HepG2 (cell line): ENCODE measurements at regions not wholly inside any gene's neighbourhood (a gene's known extent, or its start where the extent isn't known, plus 50 kb on each side); places are given as distances from the start of the nearest gene placed in this dataset.

Experiments used
- ATAC-seq: fragments of 200-7000 bp; cut with Tn5 transposase; 3 replicates; pipeline ENCODE4 v1.9.1; 2020; ENCODE audit warnings: mild to moderate bottlenecking, moderate library complexity
- BruUV-seq: library from RNA; stranded (reverse); fragments of 400-500 nt; replicated peaks from 2 replicates; lab custom pipeline; 2021; lab: Mats Ljungman, UMichigan
- CTCF ChIA-PET: fragments of 300-600 bp; formaldehyde crosslinking; extraction: SDS; loops from one replicate; lab custom pipeline; 2021; ENCODE audit warnings: low total read pairs, inconsistent platforms, low intra/inter-chr PET ratio; lab: Yijun Ruan, JAX
- POLR2A ChIA-PET: fragments of 350-600 bp; sonication (Branson Sonifier 250); formaldehyde crosslinking; loops from one replicate; lab custom pipeline; 2020; ENCODE audit warnings: antibody characterized with exemption, inconsistent platforms; lab: Yijun Ruan, JAX
- DNase-seq: peaks from one replicate; pipeline ENCODE4 v3.0.0-alpha.2; 2015; ENCODE audit warnings: low spot score
- FAIRE-seq: peaks from 3 replicates; lab custom pipeline; 2011; peaks lifted over from hg19 to GRCh38; lab: Jason Lieb, UNC
- H2AFZ ChIP-seq: one replicate; pipeline ENCODE4 v1.6.1; 2011; ENCODE audit warnings: low read length, inconsistent platforms
- H3K27ac ChIP-seq: fragments of 300-600 bp; 3 replicates; pipeline ENCODE4 v1.8.0; 2011; ENCODE audit warnings: mixed run types, mild to moderate bottlenecking, mixed read lengths, low read length, inconsistent platforms; ENCODE audit not compliant: insufficient read depth; ENCODE audit errors: extremely low read length
- H3K27me3 ChIP-seq, 2 experiments: fragments of 200-600 bp in 1 of 2; 2 replicates in 1 of 2; 3 replicates in 1 of 2; pipeline versions ENCODE4 v1.6.0 to v1.8.0; 2011; ENCODE audit warnings: low read length in 2 of 2, mild to moderate bottlenecking in 2 of 2, moderate library complexity in 2 of 2, inconsistent platforms in 1 of 2; ENCODE audit not compliant: insufficient read depth in 2 of 2, control insufficient read depth in 1 of 2
- H3K36me3 ChIP-seq, 2 experiments: fragments of 200-600 bp in 1 of 2; replicated peaks in 1 of 2; 2 replicates in 1 of 2; 3 replicates in 1 of 2; pipeline versions ENCODE4 v1.5.1 to v1.8.0; 2011; ENCODE audit warnings: low read length in 2 of 2, inconsistent platforms in 1 of 2; ENCODE audit not compliant: insufficient read depth in 2 of 2, control insufficient read depth in 1 of 2
- H3K4me1 ChIP-seq: 2 replicates; pipeline ENCODE4 v1.5.1; 2012; ENCODE audit warnings: low read length, inconsistent platforms; ENCODE audit not compliant: insufficient read depth
- H3K4me2 ChIP-seq: 2 replicates; pipeline ENCODE4 v1.6.0; 2011; ENCODE audit warnings: low read depth, low read length, inconsistent platforms
- H3K4me3 ChIP-seq, 3 experiments: fragments of 200-600 bp in 1 of 3; sonication (generic), shearing (Covaris generic) in 1 of 3; replicated peaks in 1 of 3; 2 replicates each; pipeline ENCODE4 v1.5.1; 2011 to 2016; ENCODE audit warnings: low read length in 3 of 3, inconsistent platforms in 2 of 3, low read depth in 2 of 3, mild to moderate bottlenecking in 2 of 3, control low read depth in 1 of 3, mixed read lengths in 1 of 3; ENCODE audit not compliant: insufficient read depth in 1 of 3
- H3K79me2 ChIP-seq: one replicate; pipeline ENCODE4 v1.6.1; 2011; ENCODE audit warnings: low read length, inconsistent platforms; ENCODE audit not compliant: insufficient read depth
- H3K9ac ChIP-seq: 2 replicates; pipeline ENCODE4 v1.6.0; 2011; ENCODE audit warnings: mild to moderate bottlenecking, low read depth, low read length, inconsistent platforms; ENCODE audit not compliant: insufficient read depth
- H3K9me3 ChIP-seq: 2 replicates; pipeline ENCODE4 v1.5.1; 2012; ENCODE audit warnings: mild to moderate bottlenecking, low read length
- H4K20me1 ChIP-seq: 2 replicates; pipeline ENCODE4 v1.6.0; 2011; ENCODE audit warnings: inconsistent platforms, mild to moderate bottlenecking, low read length, moderate library complexity; ENCODE audit not compliant: insufficient read depth
- BRD4 ChIP-seq: sonication (generic); formaldehyde crosslinking; IDR thresholded peaks from 2 replicates; pipeline ENCODE4 v1.4.0; 2020; ENCODE audit warnings: missing genetic modification reagents
- MED13 ChIP-seq: sonication (generic); formaldehyde crosslinking; IDR thresholded peaks from 2 replicates; pipeline ENCODE4 v1.5.0; 2020; ENCODE audit warnings: missing genetic modification reagents
- MTERF4 ChIP-seq: sonication (generic); formaldehyde crosslinking; IDR thresholded peaks from 2 replicates; pipeline ENCODE4 v1.8.0; 2023; ENCODE audit warnings: mild to moderate bottlenecking, missing genetic modification reagents
- NR2C2 ChIP-seq: sonication (generic); formaldehyde crosslinking; IDR thresholded peaks from 2 replicates; pipeline ENCODE4 v1.4.0; 2020; ENCODE audit warnings: missing genetic modification reagents, mild to moderate bottlenecking, moderate library complexity, borderline replicate concordance
- RBFOX2 ChIP-seq: fragments of 200-400 bp; formaldehyde crosslinking; IDR thresholded peaks from 2 replicates; pipeline ENCODE4 v1.6.1; 2017; ENCODE audit warnings: low read depth, mild to moderate bottlenecking, low read length
- RELA ChIP-seq: sonication (generic); formaldehyde crosslinking; IDR thresholded peaks from 2 replicates; pipeline ENCODE4 v1.4.0; 2020; ENCODE audit warnings: missing genetic modification reagents
- STAG1 ChIP-seq: sonication (generic); formaldehyde crosslinking; IDR thresholded peaks from 2 replicates; pipeline ENCODE4 v1.4.0; 2020; ENCODE audit warnings: missing genetic modification reagents
- TARDBP ChIP-seq: sonication (generic); formaldehyde crosslinking; IDR thresholded peaks from 2 replicates; pipeline ENCODE4 v1.8.0; 2022; ENCODE audit warnings: mild to moderate bottlenecking, missing genetic modification reagents
- TBP ChIP-seq: sonication (generic); formaldehyde crosslinking; IDR thresholded peaks from 2 replicates; pipeline ENCODE4 v1.5.0; 2020; ENCODE audit warnings: missing genetic modification reagents
- THAP11 ChIP-seq: IDR thresholded peaks from 2 replicates; pipeline ENCODE4 v1.6.1; 2016; ENCODE audit warnings: missing biosample characterization, missing genetic modification reagents
- UBTF ChIP-seq: sonication (generic); formaldehyde crosslinking; IDR thresholded peaks from 2 replicates; pipeline ENCODE4 v1.4.0; 2020; ENCODE audit warnings: mild to moderate bottlenecking, missing genetic modification reagents
- XRCC5 ChIP-seq: fragments of 200-400 bp; formaldehyde crosslinking; optimal IDR thresholded peaks from 2 replicates; pipeline ENCODE3; 2017; ENCODE audit warnings: mild to moderate bottlenecking, low read length
- ZBTB46 ChIP-seq: sonication (generic); formaldehyde crosslinking; IDR thresholded peaks from 2 replicates; pipeline ENCODE4 v1.4.0; 2020; ENCODE audit warnings: mild to moderate bottlenecking, missing genetic modification reagents, borderline replicate concordance
- ZNF557 ChIP-seq: sonication (generic); formaldehyde crosslinking; IDR thresholded peaks from 2 replicates; pipeline ENCODE4 v1.4.0; 2020; ENCODE audit warnings: missing genetic modification reagents
- ZNF678 ChIP-seq: sonication (generic); formaldehyde crosslinking; IDR thresholded peaks from 2 replicates; pipeline ENCODE4 v1.4.0; 2020; ENCODE audit warnings: mild to moderate bottlenecking, missing genetic modification reagents
- ZNF747 ChIP-seq: sonication (generic); formaldehyde crosslinking; IDR thresholded peaks from 2 replicates; pipeline ENCODE4 v1.8.1; 2023; ENCODE audit warnings: missing genetic modification reagents, mild to moderate bottlenecking, borderline replicate concordance
- WGBS: methylation state at CpG from one replicate; pipeline ENCODE4 v1.1.6; 2017; ENCODE audit warnings: low lambda C conversion rate; 5-methylcytosine and 5-hydroxymethylcytosine counted together
- in situ Hi-C: cut with HindIII; loops from 2 replicates; pipeline ENCODE4 v1.10.0; 2017; ENCODE audit warnings: low pct_unique_long_range_greater_than_20kb; ENCODE audit not compliant: extremely low pct_ligation_motif_present
- intact Hi-C: fragments of 100-400 bp; cut with micrococcal nuclease; formaldehyde crosslinking; loops from one replicate; pipeline ENCODE4 v1.10.0; 2022; ENCODE audit not compliant: unreplicated experiment

DNA sequence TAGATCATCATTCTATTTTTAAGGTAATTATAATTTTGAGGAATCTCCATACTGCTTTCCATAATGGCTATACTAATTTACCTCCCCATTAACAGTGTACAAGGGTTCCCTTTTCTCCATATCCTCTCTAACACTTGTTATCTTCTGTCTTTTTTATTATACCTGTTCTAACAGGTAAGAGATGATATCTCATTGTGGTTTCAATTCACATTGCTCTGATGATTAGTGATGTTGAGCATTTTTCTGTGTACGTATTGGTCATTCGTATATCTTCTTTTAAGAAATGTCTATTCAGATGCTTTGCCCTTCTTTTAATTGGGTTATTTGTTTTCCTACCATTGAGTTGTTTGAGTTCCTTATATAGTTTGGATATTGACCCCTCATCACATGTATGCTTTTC is 81.6 kb upstream of the SCAF8 start:
- TF ChIP-seq MED13 (CRISPR knock-in tag) (no peak), BRD4 (CRISPR knock-in tag) (no peak), MTERF4 (CRISPR knock-in tag) (no peak), NR2C2 (CRISPR knock-in tag) (no peak), TARDBP (CRISPR knock-in tag) (no peak), ZNF747 (CRISPR knock-in tag) (no peak), RELA (CRISPR knock-in tag) (no peak), TBP (CRISPR knock-in tag) (no peak), UBTF (CRISPR knock-in tag) (no peak), RBFOX2 (no peak), ZBTB46 (CRISPR knock-in tag) (no peak), XRCC5 (no peak), ZNF557 (CRISPR knock-in tag) (no peak), THAP11 (CRISPR knock-in tag) (no peak), STAG1 (CRISPR knock-in tag) (no peak), ZNF678 (CRISPR knock-in tag) (no peak)
- no peaks in the 10 kb centered on the region for H4K20me1 ChIP-seq
- H3K4me1 ChIP-seq, result no peaks in the 10 kb centered on the region
- DNase-seq, result no peak
- no peak overlapping the region for H3K4me3 ChIP-seq
- ChIA-PET CTCF (no interaction called here), POLR2A (no interaction called here)
- FAIRE-seq, result no peak
- no peak overlapping the region for H2AFZ ChIP-seq
- no peak overlapping the region for H3K27ac ChIP-seq
- no peak overlapping the region for H3K4me2 ChIP-seq
- BruUV-seq, result no TSS peak
- no peaks in the 10 kb centered on the region for H3K27me3 ChIP-seq
- 25% methylated on average over 2 of the region's 2 CpGs for WGBS
- H3K79me2 ChIP-seq, result no peaks in the 10 kb centered on the region
- ATAC-seq, result no peak
- in situ Hi-C loops (loop anchor here (25.0 kb wide), 1 partner anchor 489 kb away; no protein-coding TSS in a partner anchor), intact Hi-C loops (no loop called here)
- H3K9me3 ChIP-seq, result no peaks in the 10 kb centered on the region
- no peaks in the 10 kb centered on the region for H3K36me3 ChIP-seq
- H3K9ac ChIP-seq, result no peak overlapping the region
